ENCODE measurements at regions not wholly inside any gene's neighbourhood (a gene's known extent, or its start where the extent isn't known, plus 50 kb on each side); places are given as distances from the start of the nearest gene placed in this dataset.

DNA sequence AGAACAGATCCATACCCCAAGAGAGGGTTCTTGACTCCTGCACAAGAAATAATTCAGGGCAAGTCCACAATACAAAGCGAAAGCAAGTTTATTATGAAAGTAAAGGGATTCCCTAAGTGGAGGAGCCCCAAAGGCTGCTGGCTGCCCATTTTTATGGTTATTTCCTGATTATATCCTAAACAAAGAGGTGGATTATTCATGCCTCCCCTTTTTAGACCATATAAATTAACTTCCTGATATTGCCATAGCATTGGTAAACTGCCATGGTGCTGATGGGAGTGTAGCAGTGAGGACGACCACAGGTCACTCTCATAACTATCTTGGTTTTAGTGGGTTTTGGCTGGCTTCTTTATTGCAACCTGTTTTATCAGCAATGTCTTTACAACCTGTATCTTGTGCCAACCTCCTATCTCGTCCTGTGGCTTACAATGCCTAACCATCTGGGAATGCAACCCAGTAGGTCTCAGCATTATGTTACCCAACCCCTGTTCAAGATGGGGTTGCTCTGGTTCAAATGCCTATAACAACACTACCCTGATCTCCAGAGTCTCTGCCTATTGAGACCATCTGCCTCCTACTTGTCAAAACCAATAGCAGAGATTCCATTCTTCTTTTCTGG is 154.4 kb upstream of the GRAMD2B start:
- TF ChIP-seq, protein P1, sequence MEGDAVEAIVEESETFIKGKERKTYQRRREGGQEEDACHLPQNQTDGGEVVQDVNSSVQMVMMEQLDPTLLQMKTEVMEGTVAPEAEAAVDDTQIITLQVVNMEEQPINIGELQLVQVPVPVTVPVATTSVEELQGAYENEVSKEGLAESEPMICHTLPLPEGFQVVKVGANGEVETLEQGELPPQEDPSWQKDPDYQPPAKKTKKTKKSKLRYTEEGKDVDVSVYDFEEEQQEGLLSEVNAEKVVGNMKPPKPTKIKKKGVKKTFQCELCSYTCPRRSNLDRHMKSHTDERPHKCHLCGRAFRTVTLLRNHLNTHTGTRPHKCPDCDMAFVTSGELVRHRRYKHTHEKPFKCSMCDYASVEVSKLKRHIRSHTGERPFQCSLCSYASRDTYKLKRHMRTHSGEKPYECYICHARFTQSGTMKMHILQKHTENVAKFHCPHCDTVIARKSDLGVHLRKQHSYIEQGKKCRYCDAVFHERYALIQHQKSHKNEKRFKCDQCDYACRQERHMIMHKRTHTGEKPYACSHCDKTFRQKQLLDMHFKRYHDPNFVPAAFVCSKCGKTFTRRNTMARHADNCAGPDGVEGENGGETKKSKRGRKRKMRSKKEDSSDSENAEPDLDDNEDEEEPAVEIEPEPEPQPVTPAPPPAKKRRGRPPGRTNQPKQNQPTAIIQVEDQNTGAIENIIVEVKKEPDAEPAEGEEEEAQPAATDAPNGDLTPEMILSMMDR (IDR thresholded peaks at IDR 0.05; ENCODE audit: extremely low read depth in 1 of 2, insufficient read depth in 1 of 2, low read depth in 1 of 2, low read length in 2 of 2), result no peak
- TF ChIP-seq JUN (IDR thresholded peaks at IDR 0.05; ENCODE audit: borderline replicate concordance, insufficient read depth, insufficient read length, low read depth) (no peak), POLR2AphosphoS5 (IDR thresholded peaks at IDR 0.05; ENCODE audit: insufficient read depth, low read depth, low read length) (no peak), POLR2A (IDR thresholded peaks at IDR 0.05; ENCODE audit: low read depth, low read length) (no peak), GATA2 (IDR thresholded peaks at IDR 0.05; ENCODE audit: insufficient read depth, insufficient read length, low read depth, low read length) (no peak), EZH2 (IDR thresholded peaks at IDR 0.05; ENCODE audit: borderline replicate concordance, low read depth, low read length, severe bottlenecking) (no peak), FOS (IDR thresholded peaks at IDR 0.05; ENCODE audit: borderline replicate concordance, insufficient read depth, low read length) (no peak)
- TF ChIP-seq, protein P2, sequence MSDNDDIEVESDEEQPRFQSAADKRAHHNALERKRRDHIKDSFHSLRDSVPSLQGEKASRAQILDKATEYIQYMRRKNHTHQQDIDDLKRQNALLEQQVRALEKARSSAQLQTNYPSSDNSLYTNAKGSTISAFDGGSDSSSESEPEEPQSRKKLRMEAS (IDR thresholded peaks at IDR 0.05; ENCODE audit: insufficient read depth, insufficient read length), result no peak

All from endothelial cell of umbilical vein (primary cell).